Fibroblast of the aortic adventitia (primary cell): ENCODE measurements at regions not wholly inside any gene's neighbourhood (a gene's known extent, or its start where the extent isn't known, plus 50 kb on each side); places are given as distances from the start of the nearest gene placed in this dataset.

ENCODE experiments used
- DNase-seq: peaks from one replicate; pipeline ENCODE4 v3.0.0-alpha.2; 2010; ENCODE audit warnings: low read depth
- H3K4me3 ChIP-seq: 2 replicates; pipeline ENCODE4 v1.5.1; 2011; ENCODE audit warnings: low read depth, mild to moderate bottlenecking, control low read depth, low read length, moderate library complexity
- CTCF ChIP-seq: IDR thresholded peaks from 2 replicates; pipeline ENCODE4 v1.5.1; 2011; ENCODE audit warnings: mild to moderate bottlenecking, low read length, control low read depth, inconsistent platforms; ENCODE audit not compliant: insufficient read depth

DNA sequence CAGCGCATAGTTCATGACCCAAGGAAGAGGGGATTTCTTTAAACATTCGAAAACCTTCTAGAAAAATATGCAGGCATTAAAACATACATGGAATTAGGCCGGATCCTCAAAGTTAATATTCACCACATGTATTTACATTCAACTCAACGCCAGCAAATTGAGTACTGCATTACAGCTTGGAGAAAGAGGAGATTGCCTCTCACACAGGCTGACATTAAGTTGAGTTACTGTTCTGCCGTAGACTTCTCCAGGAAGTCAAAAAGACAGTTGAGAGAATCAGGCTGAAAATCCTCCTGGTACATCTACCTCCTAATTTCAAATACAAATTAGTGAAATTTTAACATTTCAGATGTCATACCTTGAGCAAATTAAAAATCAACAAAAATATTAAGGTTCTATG is 195.7 kb downstream of the URI1 start:
- TF ChIP-seq CTCF = no peak
- H3K4me3 ChIP-seq = no peak overlapping the region
- no peak for DNase-seq

- no peak for DNase-seq
- TF ChIP-seq CTCF = no peak
- H3K4me3 ChIP-seq = no peak overlapping the region
These were observed 202.3 kb downstream of the URI1 start for GRCh38 chr19:30144242-30144758.

DNA sequence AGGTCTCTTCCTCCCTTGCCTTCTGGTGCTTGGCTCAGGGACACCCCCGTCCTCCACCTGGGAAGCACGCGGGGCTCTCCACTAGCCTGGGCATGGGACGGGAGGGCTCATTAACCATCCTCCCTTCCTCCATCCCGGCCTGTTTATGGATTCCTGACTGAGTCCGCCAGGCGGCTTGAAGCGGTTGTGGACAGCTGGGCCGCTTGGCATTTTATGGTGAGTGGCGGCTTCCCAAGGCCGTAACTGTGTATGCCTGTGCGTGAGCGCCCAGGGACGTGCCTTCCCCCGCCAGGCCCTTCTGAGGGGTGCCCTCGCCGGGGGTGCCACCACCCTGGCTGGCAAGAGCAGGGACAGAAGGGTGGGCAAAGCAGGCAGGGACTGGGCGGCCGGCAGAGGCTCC is 202.8 kb downstream of the URI1 start:
- TF ChIP-seq CTCF = no peak
- DNase-seq = no peak
- H3K4me3 ChIP-seq = no peak overlapping the region

DNA sequence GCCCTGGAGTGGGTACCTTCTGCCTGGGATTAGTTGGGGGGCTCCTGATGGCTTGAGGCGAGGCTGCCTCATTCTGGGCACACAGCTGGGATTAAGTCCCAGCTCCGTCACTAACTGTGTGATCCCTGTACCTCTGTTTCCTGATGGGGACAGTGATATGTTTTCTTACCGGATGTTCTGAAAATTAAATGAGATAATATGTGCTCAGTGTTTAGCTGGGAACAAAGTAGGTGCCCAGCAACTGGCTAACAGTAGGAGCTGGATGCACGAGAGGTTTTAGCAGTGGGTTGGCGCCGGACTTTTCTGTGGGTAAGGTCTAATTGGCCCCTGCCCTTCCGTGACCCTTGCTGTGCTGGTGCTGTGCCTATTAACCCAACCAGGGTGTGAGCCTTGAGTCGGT is 203.4 kb downstream of the URI1 start:
- no peak for TF ChIP-seq CTCF
- no peak for DNase-seq
- no peak overlapping the region for H3K4me3 ChIP-seq

DNA sequence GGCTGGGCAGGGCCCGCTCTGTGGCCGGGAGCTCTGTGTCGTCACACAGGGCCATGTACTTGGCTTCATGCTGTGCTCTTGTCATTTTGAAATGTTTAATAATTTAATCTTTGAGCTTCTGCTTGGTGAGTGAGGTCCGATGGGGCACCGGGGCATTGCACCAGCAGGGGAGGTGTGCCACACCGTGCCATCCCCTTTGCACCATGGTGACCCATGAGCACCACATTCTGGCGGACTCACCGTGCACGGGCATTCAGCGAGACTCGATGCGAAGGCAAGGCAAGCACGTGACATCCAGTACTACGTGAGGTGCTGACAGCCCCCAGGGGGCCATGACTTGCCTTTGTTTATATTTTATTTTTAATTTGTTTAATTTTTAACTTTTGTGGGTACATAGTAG is 204.3 kb downstream of the URI1 start:
- TF ChIP-seq CTCF = no peak
- no peak overlapping the region for H3K4me3 ChIP-seq
- no peak for DNase-seq

DNA sequence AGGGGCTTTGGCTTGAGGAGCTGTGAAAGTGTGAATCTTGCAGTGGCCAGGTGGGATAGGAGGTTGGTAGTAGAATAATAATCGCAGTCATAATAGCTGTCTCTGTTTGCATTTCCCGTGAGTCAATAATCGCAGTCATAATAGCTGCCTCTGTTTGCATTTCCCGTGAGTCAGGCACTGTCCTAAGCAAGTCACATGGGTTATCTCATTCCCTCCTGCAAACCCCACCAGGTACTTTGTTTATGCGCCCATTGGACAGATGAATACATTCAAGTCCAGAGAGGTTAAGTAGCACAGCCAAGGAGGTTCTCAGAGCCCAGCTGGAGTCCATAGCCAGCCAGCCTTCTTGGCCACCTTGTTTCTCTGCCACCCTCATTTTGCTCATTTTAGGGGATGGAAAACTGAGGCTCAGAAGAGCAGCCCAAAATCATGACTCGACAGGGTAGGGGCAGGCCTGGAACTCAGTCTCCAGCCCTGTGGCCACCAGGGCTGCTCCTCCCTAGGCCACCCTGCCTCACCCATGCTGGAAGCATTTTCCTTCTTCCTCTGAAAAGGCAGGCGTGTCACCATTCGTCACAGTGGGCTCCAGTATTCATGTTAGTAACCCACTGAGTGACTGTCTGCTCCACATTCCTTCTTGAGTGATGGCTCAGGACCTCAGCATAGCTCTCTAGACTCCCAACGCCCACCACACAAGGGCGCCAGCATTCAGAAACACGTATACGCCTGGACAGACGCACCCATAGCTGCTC is 206.2 kb downstream of the URI1 start:
- no peak for TF ChIP-seq CTCF
- no peak overlapping the region for H3K4me3 ChIP-seq
- DNase-seq = no peak

GRCh38 chr19:30148803-30149202 is 206.8 kb downstream of the URI1 start:
- no peak overlapping the region for H3K4me3 ChIP-seq
- no peak for DNase-seq
- no peak for TF ChIP-seq CTCF
